Testis (tissue), 2 donors: ENCODE measurements at regions not wholly inside any gene's neighbourhood (a gene's known extent, or its start where the extent isn't known, plus 50 kb on each side); places are given as distances from the start of the nearest gene placed in this dataset.

ENCODE experiments used
- POLR2A ChIP-seq: fragments of 450-650 bp; IDR thresholded peaks from one replicate; pipeline ENCODE4 v1.6.1; 2017; ENCODE audit warnings: antibody characterized with exemption, mild to moderate bottlenecking, moderate library complexity
- TF ChIP-seq, protein P1 (sequence below), 3 experiments: fragments of 450-650 bp in 2 of 3; fragments of 200-600 bp in 1 of 3; sonication (generic) in 1 of 3; IDR thresholded peaks; one replicate each; pipeline ENCODE4 v1.5.1; 2016 to 2019; ENCODE audit warnings: antibody characterized with exemption in 3 of 3, mild to moderate bottlenecking in 2 of 3, moderate library complexity in 1 of 3

DNA sequence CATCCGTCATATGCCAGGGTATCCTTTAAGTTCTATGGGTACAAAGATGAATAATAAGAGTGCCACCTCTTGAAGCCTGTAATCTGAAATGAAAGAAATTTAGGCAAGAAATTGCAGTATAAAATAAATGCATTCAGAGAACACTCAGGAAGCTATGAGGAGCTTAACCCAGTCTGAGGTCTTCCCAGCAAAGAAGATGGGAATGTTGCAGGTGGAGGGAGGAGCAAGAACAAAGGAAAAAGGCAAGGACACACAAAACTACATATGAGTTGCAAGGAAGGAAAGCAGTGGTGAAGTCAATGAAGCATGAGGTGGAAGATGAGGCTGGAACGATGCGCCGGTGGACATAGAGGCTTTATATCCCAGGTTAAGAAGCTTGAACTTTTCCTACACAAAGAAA is 67.0 kb upstream of the DST start:
- TF ChIP-seq, protein P1, sequence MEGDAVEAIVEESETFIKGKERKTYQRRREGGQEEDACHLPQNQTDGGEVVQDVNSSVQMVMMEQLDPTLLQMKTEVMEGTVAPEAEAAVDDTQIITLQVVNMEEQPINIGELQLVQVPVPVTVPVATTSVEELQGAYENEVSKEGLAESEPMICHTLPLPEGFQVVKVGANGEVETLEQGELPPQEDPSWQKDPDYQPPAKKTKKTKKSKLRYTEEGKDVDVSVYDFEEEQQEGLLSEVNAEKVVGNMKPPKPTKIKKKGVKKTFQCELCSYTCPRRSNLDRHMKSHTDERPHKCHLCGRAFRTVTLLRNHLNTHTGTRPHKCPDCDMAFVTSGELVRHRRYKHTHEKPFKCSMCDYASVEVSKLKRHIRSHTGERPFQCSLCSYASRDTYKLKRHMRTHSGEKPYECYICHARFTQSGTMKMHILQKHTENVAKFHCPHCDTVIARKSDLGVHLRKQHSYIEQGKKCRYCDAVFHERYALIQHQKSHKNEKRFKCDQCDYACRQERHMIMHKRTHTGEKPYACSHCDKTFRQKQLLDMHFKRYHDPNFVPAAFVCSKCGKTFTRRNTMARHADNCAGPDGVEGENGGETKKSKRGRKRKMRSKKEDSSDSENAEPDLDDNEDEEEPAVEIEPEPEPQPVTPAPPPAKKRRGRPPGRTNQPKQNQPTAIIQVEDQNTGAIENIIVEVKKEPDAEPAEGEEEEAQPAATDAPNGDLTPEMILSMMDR (IDR thresholded peaks at IDR 0.05): no peak
- TF ChIP-seq POLR2A: no peak
